Upper lobe of left lung (tissue), 4 donors: ENCODE measurements at regions not wholly inside any gene's neighbourhood (a gene's known extent, or its start where the extent isn't known, plus 50 kb on each side); places are given as distances from the start of the nearest gene placed in this dataset.
"Not testable (repeated sequence)": the region's sequence is repeated elsewhere in the genome, so short reads cannot be mapped to it uniquely, and the experiment has no call there.

Experiments used
- CTCF ChIP-seq, 6 experiments: fragments of 450-650 bp in 4 of 6; fragments of 200-600 bp in 2 of 6; sonication (generic) in 2 of 6; IDR thresholded peaks; one replicate each; pipeline ENCODE4 v1.5.1; 2016 to 2019; ENCODE audit warnings: antibody characterized with exemption in 6 of 6
- POLR2A ChIP-seq, 4 donors: fragments of 450-650 bp; IDR thresholded peaks; one replicate each; pipeline ENCODE4 v1.5.1; 2016 to 2017; ENCODE audit warnings: antibody characterized with exemption in 4 of 4, mild to moderate bottlenecking in 2 of 4
- POLR2AphosphoS5 ChIP-seq, 2 donors: sonication (generic); formaldehyde crosslinking; IDR thresholded peaks; one replicate each; pipeline ENCODE4 v1.5.1; 2017; ENCODE audit warnings: antibody characterized with exemption in 2 of 2

GRCh38 chr20:29411458-29411820, 1846.0 kb upstream of the DEFB115 start:
- TF ChIP-seq CTCF, POLR2A, POLR2AphosphoS5 (IDR thresholded peaks at IDR 0.05): not testable (repeated sequence)
